ENCODE measurements at regions not wholly inside any gene's neighbourhood (a gene's known extent, or its start where the extent isn't known, plus 50 kb on each side); places are given as distances from the start of the nearest gene placed in this dataset.
A peak's percentile ranks its signal among the peaks of the same experiment; 100 is the strongest.

- H3K27me3 ChIP-seq (replicated peaks in 1 of 4; ENCODE audit: control insufficient read depth in 3 of 4, extremely low read depth in 1 of 4, insufficient read depth in 3 of 4, low read length in 3 of 4), result no peaks in the 10 kb centered on the region
- POLR2A ChIA-PET (ENCODE audit: partially characterized antibody), result interaction anchor here (1.0 to 1.3 kb wide), 2 partner anchors 8 to 10 kb away, joined by 3 read pairs; no protein-coding TSS in a partner anchor
- no peak overlapping the region for H4K91ac ChIP-seq (replicated peaks; ENCODE audit: insufficient read length, low read length)
- peak overlapping the region; percentile 22 to 23; a peak in 2 of 4 replicates for H3K4me2 ChIP-seq (ENCODE audit: insufficient read depth in 1 of 2, low read depth in 2 of 2, low read length in 2 of 2)
- H3K14ac ChIP-seq (ENCODE audit: insufficient read length), result no peak overlapping the region
- H4K8ac ChIP-seq (ENCODE audit: extremely low read depth, insufficient read depth, low read length), result no peak overlapping the region
- H3K79me1 ChIP-seq (ENCODE audit: low read depth, low read length), result no peaks in the 10 kb centered on the region
- no peak overlapping the region for H3K27ac ChIP-seq (ENCODE audit: low read depth, low read length)
- H3K4ac ChIP-seq (replicated peaks; ENCODE audit: insufficient read length, low read depth, low read length), result no peak overlapping the region
- CTCF ChIA-PET (ENCODE audit: partially characterized antibody), result no interaction called here
- DNase-seq (ENCODE audit: low read depth in 1 of 2, low spot score in 2 of 2) (peak in 1 of 2 experiments; percentile 33), FAIRE-seq (no peak)
- peaks cover 0 to 15% (median 7%) of the 10 kb centered on the region in 4 experiments; a peak in 3 of 7 replicates for H3K4me1 ChIP-seq (replicated peaks in 1 of 4; ENCODE audit: control insufficient read depth in 3 of 4, insufficient read depth in 4 of 4, low read length in 3 of 4)
- H3K23me2 ChIP-seq (ENCODE audit: low read depth, low read length), result no peaks in the 10 kb centered on the region; the same call in 1 of the 2 replicates
- no peak overlapping the region for H2BK12ac ChIP-seq (ENCODE audit: low read depth, low read length)
- peak overlapping the region; percentile 22; the same call in 1 of the 2 replicates for H2BK5ac ChIP-seq (ENCODE audit: low read depth, low read length)
- no peak overlapping the region for H2BK120ac ChIP-seq (replicated peaks; ENCODE audit: low read depth, low read length)
- no peak overlapping the region for H3K23ac ChIP-seq (ENCODE audit: insufficient read length)
- H3K4me3 ChIP-seq (ENCODE audit: extremely low read depth in 1 of 4, insufficient read depth in 2 of 4, low read depth in 3 of 4, low read length in 4 of 4), result peak overlapping the region in 1 of 4 experiments; percentile 34; a peak in 1 of 8 replicates
- no peak overlapping the region for H2BK20ac ChIP-seq (ENCODE audit: low read length)
- no peak overlapping the region for H2AFZ ChIP-seq (ENCODE audit: low read length)
- no peak overlapping the region for H2AK5ac ChIP-seq (ENCODE audit: low read depth, low read length)
- H3K9ac ChIP-seq (replicated peaks in 1 of 4; ENCODE audit: extremely low read depth in 1 of 4, low read depth in 3 of 4, low read length in 3 of 4), result no peak overlapping the region
- H2BK15ac ChIP-seq (ENCODE audit: low read length), result no peak overlapping the region
- H3K36me3 ChIP-seq (ENCODE audit: control insufficient read depth in 2 of 4, insufficient read depth in 4 of 4, low read length in 3 of 4), result peaks cover 0 to 4% (median 0%) of the 10 kb centered on the region in 4 experiments; a peak in 1 of 8 replicates
- H4K20me1 ChIP-seq (replicated peaks in 1 of 2; ENCODE audit: control insufficient read depth in 1 of 2, insufficient read depth in 2 of 2, low read length in 2 of 2), result no peaks in the 10 kb centered on the region
- WGBS, 2 experiments (ENCODE audit: extremely low coverage in 1 of 2, insufficient coverage in 1 of 2, insufficient read length in 1 of 2, insufficient replicate concordance in 2 of 2, low coverage in 1 of 2, low lambda C conversion rate in 2 of 2, missing lambda C conversion rate in 1 of 2), result 53% methylated on average over 3 of the region's 3 CpGs; no CpG with 5 or more reads in 1 of the 2 experiments
- H3K18ac ChIP-seq (ENCODE audit: extremely low read depth, low read length), result no peak overlapping the region
- H3K9me3 ChIP-seq (ENCODE audit: insufficient read depth in 2 of 2, low read depth in 1 of 2, low read length in 1 of 2), result peaks cover 9 to 11% of the 10 kb centered on the region in 2 experiments; a peak in 3 of 4 replicates
- H4K5ac ChIP-seq (ENCODE audit: insufficient read length, low read depth, low read length), result no peak overlapping the region
- TF ChIP-seq YY1 (IDR thresholded peaks at IDR 0.05; ENCODE audit: low read depth, low read length) (peak; percentile 82), CBX8 (IDR thresholded peaks at IDR 0.05; ENCODE audit: borderline replicate concordance, low read depth, low read length) (no peak), RAD21 (IDR thresholded peaks at IDR 0.05 in 1 of 2, conservative IDR thresholded peaks at IDR 0.05 in 1 of 2; ENCODE audit: low read depth in 2 of 2, low read length in 2 of 2) (no peak), TCF12 (IDR thresholded peaks at IDR 0.05; ENCODE audit: low read depth, low read length) (0 out of 2 replicates have a peak, but pooled peaks have one; percentile 21), EGR1 (IDR thresholded peaks at IDR 0.05; ENCODE audit: borderline replicate concordance, low read depth, low read length) (peak; percentile 61)
- no peaks in the 10 kb centered on the region for H3K79me2 ChIP-seq (ENCODE audit: control insufficient read depth in 1 of 2, insufficient read depth in 2 of 2, low read length in 2 of 2)
- no peak overlapping the region for H3K56ac ChIP-seq (replicated peaks; ENCODE audit: insufficient read length, low read depth, low read length)
Observed at GRCh38 chr10:55820071-55820470, 541.0 kb downstream of the ZWINT start.

Measured in H1 (cell line).